SK-N-SH (cell line): ENCODE measurements at regions not wholly inside any gene's neighbourhood (a gene's known extent, or its start where the extent isn't known, plus 50 kb on each side); places are given as distances from the start of the nearest gene placed in this dataset.

Experiments used
- CTCF ChIA-PET: fragments of 300-600, 350-600 bp; formaldehyde crosslinking; extraction: SDS; loops from one replicate; lab custom pipeline; 2021; lab: Yijun Ruan, JAX
- POLR2A ChIA-PET: fragments of 350-600 bp; sonication (Branson Sonifier 250); formaldehyde crosslinking; extraction: SDS; loops from one replicate; lab custom pipeline; 2020; ENCODE audit warnings: antibody characterized with exemption, inconsistent platforms; lab: Yijun Ruan, JAX
- DNase-seq: peaks from one replicate; pipeline ENCODE4 v3.0.0; 2012
- H2AFZ ChIP-seq: fragments of 200-600 bp; sonication (generic); 2 replicates; pipeline ENCODE4 v1.8.1; 2016; ENCODE audit warnings: antibody characterized with exemption, mild to moderate bottlenecking, low read depth
- H3F3A ChIP-seq: fragments of 200-600 bp; sonication (generic); replicated peaks from 2 replicates; pipeline ENCODE3; 2016; ENCODE audit warnings: antibody characterized with exemption, mild to moderate bottlenecking; ENCODE audit not compliant: insufficient read depth
- H3K27ac ChIP-seq, 2 experiments: fragments of 200-500 bp in 1 of 2; fragments of 200-600 bp in 1 of 2; sonication (Bioruptor generic) in 1 of 2; sonication (generic), shearing (Covaris generic) in 1 of 2; 2 replicates each; pipeline versions ENCODE4 v1.5.1 to v1.6.1; 2014 to 2016; ENCODE audit warnings: low read depth in 2 of 2, inconsistent platforms in 1 of 2, low read length in 1 of 2, mild to moderate bottlenecking in 1 of 2, mixed read lengths in 1 of 2
- H3K27me3 ChIP-seq: fragments of 200-600 bp; sonication (generic), shearing (Covaris generic); 2 replicates; pipeline ENCODE4 v1.6.1; 2016; ENCODE audit warnings: mixed run types; ENCODE audit not compliant: insufficient read depth
- H3K36me3 ChIP-seq, 2 experiments: fragments of 200-500 bp in 1 of 2; fragments of 200-600 bp in 1 of 2; sonication (Bioruptor generic) in 1 of 2; sonication (generic) in 1 of 2; replicated peaks in 1 of 2; 2 replicates each; pipeline versions ENCODE3 to v1.5.1; 2014 to 2016; ENCODE audit warnings: low read length in 1 of 2, mild to moderate bottlenecking in 1 of 2; ENCODE audit not compliant: insufficient read depth in 2 of 2, control insufficient read depth in 1 of 2
- H3K4me1 ChIP-seq, 2 experiments: fragments of 200-500 bp in 1 of 2; fragments of 200-600 bp in 1 of 2; sonication (Bioruptor generic) in 1 of 2; sonication (generic), shearing (Covaris generic) in 1 of 2; 2 replicates each; pipeline versions ENCODE4 v1.5.1 to v1.6.1; 2014 to 2016; ENCODE audit warnings: low read depth in 1 of 2, low read length in 1 of 2, mixed run types in 1 of 2; ENCODE audit not compliant: insufficient read depth in 2 of 2, control insufficient read depth in 1 of 2
- H3K4me2 ChIP-seq: fragments of 200-600 bp; sonication (generic), shearing (Covaris generic); 2 replicates; pipeline ENCODE4 v1.6.1; 2017; ENCODE audit warnings: mixed run types
- H3K4me3 ChIP-seq, 2 experiments: fragments of 200-500 bp in 1 of 2; fragments of 200-600 bp in 1 of 2; sonication (Bioruptor generic) in 1 of 2; sonication (generic), shearing (Covaris generic) in 1 of 2; 2 replicates each; pipeline versions ENCODE4 v1.5.1 to v1.8.1; 2014 to 2016; ENCODE audit warnings: low read depth in 2 of 2, inconsistent platforms in 1 of 2, low read length in 1 of 2, mild to moderate bottlenecking in 1 of 2, mixed read lengths in 1 of 2, moderate library complexity in 1 of 2
- H3K79me2 ChIP-seq: fragments of 200-600 bp; sonication (generic); 2 replicates; pipeline ENCODE4 v1.8.1; 2017; ENCODE audit warnings: mild to moderate bottlenecking; ENCODE audit not compliant: insufficient read depth
- H3K9ac ChIP-seq: fragments of 200-600 bp; sonication (generic); 2 replicates; pipeline ENCODE4 v1.6.1; 2017; ENCODE audit warnings: mixed run types
- H3K9me2 ChIP-seq: fragments of 200-600 bp; sonication (generic); 2 replicates; pipeline ENCODE4 v1.6.1; 2017; ENCODE audit warnings: mixed run types
- H3K9me3 ChIP-seq: fragments of 200-600 bp; sonication (generic); 2 replicates; pipeline ENCODE4 v1.6.1; 2017; ENCODE audit warnings: mixed run types, mild to moderate bottlenecking, moderate library complexity
- H4K20me1 ChIP-seq: fragments of 200-600 bp; sonication (generic); 2 replicates; pipeline ENCODE4 v1.6.1; 2017; ENCODE audit warnings: mild to moderate bottlenecking, mixed run types; ENCODE audit not compliant: insufficient read depth
- CHD2 ChIP-seq: fragments of 150-350 bp; IDR thresholded peaks from 2 replicates; pipeline ENCODE4 v1.6.1; 2018; ENCODE audit warnings: low read length; ENCODE audit not compliant: partially characterized antibody
- ELF1 ChIP-seq: IDR thresholded peaks from 2 replicates; pipeline ENCODE4 v1.4.0; 2012
- EZH2phosphoT487 ChIP-seq: fragments of 200-600 bp; sonication (generic); IDR thresholded peaks from 2 replicates; pipeline ENCODE4 v1.6.1; 2017; ENCODE audit warnings: low read depth, mixed run types, mild to moderate bottlenecking, antibody characterized with exemption, moderate library complexity, borderline replicate concordance
- FOSL2 ChIP-seq: IDR thresholded peaks from 2 replicates; pipeline ENCODE4 v1.4.0; 2012; ENCODE audit warnings: low read depth, mild to moderate bottlenecking, moderate library complexity, borderline replicate concordance
- FOXJ3 ChIP-seq: sonication (generic); formaldehyde crosslinking; IDR thresholded peaks from 2 replicates; pipeline ENCODE4 v1.5.1; 2020; ENCODE audit warnings: mild to moderate bottlenecking, missing genetic modification reagents
- MXI1 ChIP-seq: IDR thresholded peaks from 2 replicates; pipeline ENCODE4 v1.6.1; 2012; ENCODE audit warnings: mild to moderate bottlenecking, low read depth, low read length, improper control_type of control experiment
- RAD21 ChIP-seq: IDR thresholded peaks from 2 replicates; pipeline ENCODE4 v1.6.1; 2012; ENCODE audit warnings: mild to moderate bottlenecking, low read length
- RXRA ChIP-seq: IDR thresholded peaks from 2 replicates; pipeline ENCODE4 v1.4.0; 2012; ENCODE audit warnings: low read depth, mild to moderate bottlenecking, borderline replicate concordance
- TAF1 ChIP-seq: IDR thresholded peaks from 2 replicates; pipeline ENCODE4 v1.6.1; 2012; ENCODE audit warnings: low read depth, mild to moderate bottlenecking, low read length, moderate library complexity, borderline replicate concordance
- TCF12 ChIP-seq: IDR thresholded peaks from 2 replicates; pipeline ENCODE4 v1.4.0; 2012
- WGBS: methylation state at CpG from one replicate; pipeline ENCODE4 v1.1.6; 2017; ENCODE audit warnings: low lambda C conversion rate; 5-methylcytosine and 5-hydroxymethylcytosine counted together
- TF ChIP-seq, protein P1 (sequence below): fragments of 200-600 bp; sonication (generic); IDR thresholded peaks from 2 replicates; pipeline ENCODE4 v1.6.1; 2017; ENCODE audit warnings: antibody characterized with exemption, mild to moderate bottlenecking, moderate library complexity
- TF ChIP-seq, protein P2 (sequence below): fragments of 150-350 bp; IDR thresholded peaks from 2 replicates; pipeline ENCODE4 v1.6.1; 2017; ENCODE audit warnings: antibody characterized with exemption, low read length, low read depth, borderline replicate concordance
- TF ChIP-seq, protein P3 (sequence below): IDR thresholded peaks from 2 replicates; pipeline ENCODE4 v1.4.0; 2012; ENCODE audit warnings: low read depth, borderline replicate concordance
- TF ChIP-seq, protein P4 (sequence below): IDR thresholded peaks from 2 replicates; pipeline ENCODE4; 2012
- TF ChIP-seq, protein P5 (sequence below): IDR thresholded peaks from 2 replicates; pipeline ENCODE4 v1.6.1; 2012; ENCODE audit warnings: mild to moderate bottlenecking, low read depth, low read length, moderate library complexity
- TF ChIP-seq, protein P6 (sequence below): IDR thresholded peaks from 2 replicates; pipeline ENCODE4 v1.4.0; 2012; ENCODE audit warnings: low read depth, borderline replicate concordance

DNA sequence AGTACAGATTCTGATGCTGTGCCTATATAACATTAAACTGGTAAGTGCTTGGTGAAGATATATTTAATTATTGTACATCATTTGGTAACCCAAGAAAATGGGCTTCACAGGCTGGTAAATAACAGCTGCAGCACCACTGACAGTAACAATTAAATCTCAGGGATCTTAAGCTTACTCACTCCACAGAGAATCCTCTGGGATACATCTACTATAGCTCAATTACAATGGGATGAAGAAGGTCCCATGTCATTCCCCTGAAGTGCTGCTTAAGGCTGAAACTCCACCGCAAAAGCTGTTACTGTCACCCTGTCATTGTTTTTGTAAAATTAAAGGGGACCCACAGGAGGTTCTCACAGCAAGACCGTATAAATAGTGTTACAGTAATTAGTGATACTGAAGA lies 153.0 kb downstream of the IMPG2 start (continued):
- TF ChIP-seq, protein P1, sequence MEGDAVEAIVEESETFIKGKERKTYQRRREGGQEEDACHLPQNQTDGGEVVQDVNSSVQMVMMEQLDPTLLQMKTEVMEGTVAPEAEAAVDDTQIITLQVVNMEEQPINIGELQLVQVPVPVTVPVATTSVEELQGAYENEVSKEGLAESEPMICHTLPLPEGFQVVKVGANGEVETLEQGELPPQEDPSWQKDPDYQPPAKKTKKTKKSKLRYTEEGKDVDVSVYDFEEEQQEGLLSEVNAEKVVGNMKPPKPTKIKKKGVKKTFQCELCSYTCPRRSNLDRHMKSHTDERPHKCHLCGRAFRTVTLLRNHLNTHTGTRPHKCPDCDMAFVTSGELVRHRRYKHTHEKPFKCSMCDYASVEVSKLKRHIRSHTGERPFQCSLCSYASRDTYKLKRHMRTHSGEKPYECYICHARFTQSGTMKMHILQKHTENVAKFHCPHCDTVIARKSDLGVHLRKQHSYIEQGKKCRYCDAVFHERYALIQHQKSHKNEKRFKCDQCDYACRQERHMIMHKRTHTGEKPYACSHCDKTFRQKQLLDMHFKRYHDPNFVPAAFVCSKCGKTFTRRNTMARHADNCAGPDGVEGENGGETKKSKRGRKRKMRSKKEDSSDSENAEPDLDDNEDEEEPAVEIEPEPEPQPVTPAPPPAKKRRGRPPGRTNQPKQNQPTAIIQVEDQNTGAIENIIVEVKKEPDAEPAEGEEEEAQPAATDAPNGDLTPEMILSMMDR = no peak
- no peak for TF ChIP-seq EZH2phosphoT487
- TF ChIP-seq RAD21 = no peak
- no peak for TF ChIP-seq FOXJ3 (CRISPR knock-in tag)
- TF ChIP-seq, protein P2, sequence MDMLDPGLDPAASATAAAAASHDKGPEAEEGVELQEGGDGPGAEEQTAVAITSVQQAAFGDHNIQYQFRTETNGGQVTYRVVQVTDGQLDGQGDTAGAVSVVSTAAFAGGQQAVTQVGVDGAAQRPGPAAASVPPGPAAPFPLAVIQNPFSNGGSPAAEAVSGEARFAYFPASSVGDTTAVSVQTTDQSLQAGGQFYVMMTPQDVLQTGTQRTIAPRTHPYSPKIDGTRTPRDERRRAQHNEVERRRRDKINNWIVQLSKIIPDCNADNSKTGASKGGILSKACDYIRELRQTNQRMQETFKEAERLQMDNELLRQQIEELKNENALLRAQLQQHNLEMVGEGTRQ = no peak
- TF ChIP-seq, protein P3, sequence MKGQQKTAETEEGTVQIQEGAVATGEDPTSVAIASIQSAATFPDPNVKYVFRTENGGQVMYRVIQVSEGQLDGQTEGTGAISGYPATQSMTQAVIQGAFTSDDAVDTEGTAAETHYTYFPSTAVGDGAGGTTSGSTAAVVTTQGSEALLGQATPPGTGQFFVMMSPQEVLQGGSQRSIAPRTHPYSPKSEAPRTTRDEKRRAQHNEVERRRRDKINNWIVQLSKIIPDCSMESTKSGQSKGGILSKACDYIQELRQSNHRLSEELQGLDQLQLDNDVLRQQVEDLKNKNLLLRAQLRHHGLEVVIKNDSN = no peak
- no peak for TF ChIP-seq CHD2
- TF ChIP-seq, all 33 proteins: peak for 0

DNA sequence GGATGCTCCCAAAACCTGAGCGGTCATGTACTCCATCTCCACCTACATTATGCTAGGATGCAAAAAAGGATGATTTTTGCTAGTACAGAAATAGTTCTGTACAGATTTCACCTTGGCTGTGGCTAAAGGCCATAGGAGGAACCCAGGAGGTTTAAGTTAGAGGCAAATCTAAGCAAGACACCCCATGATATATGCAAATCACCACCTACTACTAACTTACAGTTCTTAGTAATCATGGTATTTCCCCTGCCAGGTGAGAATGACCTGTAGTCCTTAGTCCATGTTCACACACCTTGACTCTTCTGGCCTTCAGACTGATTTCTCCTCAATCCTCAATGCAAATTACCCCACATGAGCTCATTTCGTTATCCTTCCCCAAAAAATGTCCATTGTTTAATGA lies 154.2 kb downstream of the IMPG2 start:
- no peaks in the 10 kb centered on the region for H3K79me2 ChIP-seq
- no peak overlapping the region for H2AFZ ChIP-seq
- H3K9me3 ChIP-seq = no peaks in the 10 kb centered on the region
- no peaks in the 10 kb centered on the region for H4K20me1 ChIP-seq
- CTCF ChIA-PET = no interaction called here
- no peak overlapping the region for H3K27ac ChIP-seq
- no peak overlapping the region for H3K4me2 ChIP-seq
- H3K4me3 ChIP-seq = no peak overlapping the region
- no peak for TF ChIP-seq RXRA
- TF ChIP-seq, protein P3 = no peak
- TF ChIP-seq, protein P4, sequence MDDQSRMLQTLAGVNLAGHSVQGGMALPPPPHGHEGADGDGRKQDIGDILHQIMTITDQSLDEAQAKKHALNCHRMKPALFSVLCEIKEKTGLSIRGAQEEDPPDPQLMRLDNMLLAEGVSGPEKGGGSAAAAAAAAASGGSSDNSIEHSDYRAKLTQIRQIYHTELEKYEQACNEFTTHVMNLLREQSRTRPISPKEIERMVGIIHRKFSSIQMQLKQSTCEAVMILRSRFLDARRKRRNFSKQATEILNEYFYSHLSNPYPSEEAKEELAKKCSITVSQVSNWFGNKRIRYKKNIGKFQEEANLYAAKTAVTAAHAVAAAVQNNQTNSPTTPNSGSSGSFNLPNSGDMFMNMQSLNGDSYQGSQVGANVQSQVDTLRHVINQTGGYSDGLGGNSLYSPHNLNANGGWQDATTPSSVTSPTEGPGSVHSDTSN = no peak
- no peak for TF ChIP-seq TAF1
- TF ChIP-seq, protein P5, sequence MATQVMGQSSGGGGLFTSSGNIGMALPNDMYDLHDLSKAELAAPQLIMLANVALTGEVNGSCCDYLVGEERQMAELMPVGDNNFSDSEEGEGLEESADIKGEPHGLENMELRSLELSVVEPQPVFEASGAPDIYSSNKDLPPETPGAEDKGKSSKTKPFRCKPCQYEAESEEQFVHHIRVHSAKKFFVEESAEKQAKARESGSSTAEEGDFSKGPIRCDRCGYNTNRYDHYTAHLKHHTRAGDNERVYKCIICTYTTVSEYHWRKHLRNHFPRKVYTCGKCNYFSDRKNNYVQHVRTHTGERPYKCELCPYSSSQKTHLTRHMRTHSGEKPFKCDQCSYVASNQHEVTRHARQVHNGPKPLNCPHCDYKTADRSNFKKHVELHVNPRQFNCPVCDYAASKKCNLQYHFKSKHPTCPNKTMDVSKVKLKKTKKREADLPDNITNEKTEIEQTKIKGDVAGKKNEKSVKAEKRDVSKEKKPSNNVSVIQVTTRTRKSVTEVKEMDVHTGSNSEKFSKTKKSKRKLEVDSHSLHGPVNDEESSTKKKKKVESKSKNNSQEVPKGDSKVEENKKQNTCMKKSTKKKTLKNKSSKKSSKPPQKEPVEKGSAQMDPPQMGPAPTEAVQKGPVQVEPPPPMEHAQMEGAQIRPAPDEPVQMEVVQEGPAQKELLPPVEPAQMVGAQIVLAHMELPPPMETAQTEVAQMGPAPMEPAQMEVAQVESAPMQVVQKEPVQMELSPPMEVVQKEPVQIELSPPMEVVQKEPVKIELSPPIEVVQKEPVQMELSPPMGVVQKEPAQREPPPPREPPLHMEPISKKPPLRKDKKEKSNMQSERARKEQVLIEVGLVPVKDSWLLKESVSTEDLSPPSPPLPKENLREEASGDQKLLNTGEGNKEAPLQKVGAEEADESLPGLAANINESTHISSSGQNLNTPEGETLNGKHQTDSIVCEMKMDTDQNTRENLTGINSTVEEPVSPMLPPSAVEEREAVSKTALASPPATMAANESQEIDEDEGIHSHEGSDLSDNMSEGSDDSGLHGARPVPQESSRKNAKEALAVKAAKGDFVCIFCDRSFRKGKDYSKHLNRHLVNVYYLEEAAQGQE = no peak
- TF ChIP-seq TCF12 = no peak
- TF ChIP-seq FOXJ3 (CRISPR knock-in tag) = no peak
- TF ChIP-seq ELF1 = no peak
- TF ChIP-seq MXI1 = no peak
- no peak for TF ChIP-seq FOSL2
- TF ChIP-seq, protein P6, sequence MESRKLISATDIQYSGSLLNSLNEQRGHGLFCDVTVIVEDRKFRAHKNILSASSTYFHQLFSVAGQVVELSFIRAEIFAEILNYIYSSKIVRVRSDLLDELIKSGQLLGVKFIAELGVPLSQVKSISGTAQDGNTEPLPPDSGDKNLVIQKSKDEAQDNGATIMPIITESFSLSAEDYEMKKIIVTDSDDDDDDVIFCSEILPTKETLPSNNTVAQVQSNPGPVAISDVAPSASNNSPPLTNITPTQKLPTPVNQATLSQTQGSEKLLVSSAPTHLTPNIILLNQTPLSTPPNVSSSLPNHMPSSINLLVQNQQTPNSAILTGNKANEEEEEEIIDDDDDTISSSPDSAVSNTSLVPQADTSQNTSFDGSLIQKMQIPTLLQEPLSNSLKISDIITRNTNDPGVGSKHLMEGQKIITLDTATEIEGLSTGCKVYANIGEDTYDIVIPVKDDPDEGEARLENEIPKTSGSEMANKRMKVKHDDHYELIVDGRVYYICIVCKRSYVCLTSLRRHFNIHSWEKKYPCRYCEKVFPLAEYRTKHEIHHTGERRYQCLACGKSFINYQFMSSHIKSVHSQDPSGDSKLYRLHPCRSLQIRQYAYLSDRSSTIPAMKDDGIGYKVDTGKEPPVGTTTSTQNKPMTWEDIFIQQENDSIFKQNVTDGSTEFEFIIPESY = no peak
- H3K36me3 ChIP-seq = no peaks in the 10 kb centered on the region
- H3K27me3 ChIP-seq = no peaks in the 10 kb centered on the region
- H3K4me1 ChIP-seq = peaks cover 0 to 2% of the 10 kb centered on the region in 2 experiments; a peak in 1 of 4 replicates
- no peaks in the 10 kb centered on the region for H3F3A ChIP-seq
- POLR2A ChIA-PET = no interaction called here
- no peak overlapping the region for H3K9ac ChIP-seq
- no peak for DNase-seq
- no peaks in the 10 kb centered on the region for H3K9me2 ChIP-seq
- 69% methylated on average over 2 of the region's 2 CpGs for WGBS
